ENCODE measurements at regions not wholly inside any gene's neighbourhood (a gene's known extent, or its start where the extent isn't known, plus 50 kb on each side); places are given as distances from the start of the nearest gene placed in this dataset.

DNA sequence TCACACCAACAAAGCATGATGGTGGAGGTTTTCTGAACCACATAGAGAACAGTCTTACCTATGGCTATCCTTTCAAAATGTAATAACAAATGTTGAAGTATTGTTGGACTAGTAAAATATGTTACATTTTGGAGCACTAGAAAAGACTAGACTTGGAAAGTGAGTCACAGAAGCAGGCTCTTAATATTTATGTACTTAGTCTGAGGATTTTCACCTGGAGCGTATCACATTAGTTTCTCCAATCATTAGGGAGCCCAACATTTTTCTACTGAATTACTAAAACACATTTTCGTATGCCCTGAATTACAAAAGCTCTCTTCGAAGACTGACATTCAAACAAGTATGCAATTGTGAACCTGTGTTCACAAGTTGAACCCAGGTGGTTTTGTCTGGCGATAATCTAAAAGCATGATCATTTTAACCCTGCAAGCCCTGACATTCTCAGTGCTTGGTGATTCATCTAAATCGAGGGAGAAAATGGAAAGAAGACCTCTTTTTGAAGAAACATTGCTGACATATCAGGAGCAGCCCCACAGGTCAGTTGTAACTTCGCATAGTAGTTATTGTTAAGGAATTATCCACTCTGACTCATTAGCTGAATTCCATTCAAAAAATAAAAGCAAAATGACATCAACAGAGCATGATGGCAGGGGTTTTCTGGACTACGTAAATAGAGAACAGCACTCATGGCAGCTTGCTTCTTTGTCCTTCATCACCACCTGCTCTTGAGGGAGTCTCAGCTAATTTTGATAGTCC lies 679.8 kb upstream of the NECTIN3 start:
- DNase-seq: no peak
- WGBS, 3 donors: 88 to 93% (median 88%) methylated on average over 7 of the region's 7 CpGs
- no peak for FAIRE-seq
- H3K36me3 ChIP-seq (ENCODE audit: control insufficient read depth in 3 of 3, insufficient read depth in 2 of 3, low read depth in 1 of 3, low read length in 3 of 3): no peaks in the 10 kb centered on the region
- no peaks in the 10 kb centered on the region for H3K27me3 ChIP-seq (ENCODE audit: control insufficient read depth in 3 of 3, insufficient read depth in 3 of 3, low read length in 3 of 3)
- H3K9me3 ChIP-seq (ENCODE audit: control insufficient read depth in 2 of 2, insufficient read depth in 1 of 2, low read depth in 1 of 2, low read length in 1 of 2): no peaks in the 10 kb centered on the region
- H3K4me1 ChIP-seq (ENCODE audit: control insufficient read depth in 3 of 3, insufficient read depth in 2 of 3, low read depth in 1 of 3, low read length in 2 of 3): no peaks in the 10 kb centered on the region
- H3K27ac ChIP-seq (ENCODE audit: low read depth in 1 of 3, low read length in 2 of 3): no peak overlapping the region
- no peak overlapping the region for H3K4me3 ChIP-seq (ENCODE audit: low read depth in 1 of 3, low read length in 3 of 3)

- Histone ChIP-seq H3K27me3 (ENCODE audit: control insufficient read depth in 3 of 3, insufficient read depth in 3 of 3, low read length in 3 of 3) (no peaks in the 10 kb centered on the region), H3K36me3 (ENCODE audit: control insufficient read depth in 3 of 3, insufficient read depth in 2 of 3, low read depth in 1 of 3, low read length in 3 of 3) (no peaks in the 10 kb centered on the region), H3K27ac (ENCODE audit: low read depth in 1 of 3, low read length in 2 of 3) (no peak overlapping the region), H3K4me1 (ENCODE audit: control insufficient read depth in 3 of 3, insufficient read depth in 2 of 3, low read depth in 1 of 3, low read length in 2 of 3) (no peaks in the 10 kb centered on the region), H3K4me3 (ENCODE audit: low read depth in 1 of 3, low read length in 3 of 3) (no peak overlapping the region), H3K9me3 (ENCODE audit: control insufficient read depth in 2 of 2, insufficient read depth in 1 of 2, low read depth in 1 of 2, low read length in 1 of 2) (no peaks in the 10 kb centered on the region)
- 38 to 80% (median 52%) methylated on average over 2 of the region's 2 CpGs for WGBS, 3 donors
- no peak for FAIRE-seq
- no peak for DNase-seq
Observed at GRCh38 chr3:110393941-110394340, 677.7 kb upstream of the NECTIN3 start.

- Histone ChIP-seq H3K9me3 (ENCODE audit: control insufficient read depth in 2 of 2, insufficient read depth in 1 of 2, low read depth in 1 of 2, low read length in 1 of 2) (peaks cover 0 to 2% of the 10 kb centered on the region in 2 donors), H3K36me3 (ENCODE audit: control insufficient read depth in 3 of 3, insufficient read depth in 2 of 3, low read depth in 1 of 3, low read length in 3 of 3) (no peaks in the 10 kb centered on the region), H3K4me1 (ENCODE audit: control insufficient read depth in 3 of 3, insufficient read depth in 2 of 3, low read depth in 1 of 3, low read length in 2 of 3) (no peaks in the 10 kb centered on the region), H3K27ac (ENCODE audit: low read depth in 1 of 3, low read length in 2 of 3) (no peak overlapping the region), H3K27me3 (ENCODE audit: control insufficient read depth in 3 of 3, insufficient read depth in 3 of 3, low read length in 3 of 3) (no peaks in the 10 kb centered on the region), H3K4me3 (ENCODE audit: low read depth in 1 of 3, low read length in 3 of 3) (no peak overlapping the region)
- WGBS, 3 donors: 15 to 36% (median 18%) methylated on average over 1 of the region's 1 CpG
- FAIRE-seq (no peak), DNase-seq (peak in 1 of 2 donors; percentile 6)
Observed at GRCh38 chr3:110397115-110397514, 674.5 kb upstream of the NECTIN3 start.

- WGBS, 3 donors: 80 to 86% (median 81%) methylated on average over 2 of the region's 2 CpGs
- FAIRE-seq: no peak
Observed at GRCh38 chr3:110400315-110400714, 671.3 kb upstream of the NECTIN3 start.

DNA sequence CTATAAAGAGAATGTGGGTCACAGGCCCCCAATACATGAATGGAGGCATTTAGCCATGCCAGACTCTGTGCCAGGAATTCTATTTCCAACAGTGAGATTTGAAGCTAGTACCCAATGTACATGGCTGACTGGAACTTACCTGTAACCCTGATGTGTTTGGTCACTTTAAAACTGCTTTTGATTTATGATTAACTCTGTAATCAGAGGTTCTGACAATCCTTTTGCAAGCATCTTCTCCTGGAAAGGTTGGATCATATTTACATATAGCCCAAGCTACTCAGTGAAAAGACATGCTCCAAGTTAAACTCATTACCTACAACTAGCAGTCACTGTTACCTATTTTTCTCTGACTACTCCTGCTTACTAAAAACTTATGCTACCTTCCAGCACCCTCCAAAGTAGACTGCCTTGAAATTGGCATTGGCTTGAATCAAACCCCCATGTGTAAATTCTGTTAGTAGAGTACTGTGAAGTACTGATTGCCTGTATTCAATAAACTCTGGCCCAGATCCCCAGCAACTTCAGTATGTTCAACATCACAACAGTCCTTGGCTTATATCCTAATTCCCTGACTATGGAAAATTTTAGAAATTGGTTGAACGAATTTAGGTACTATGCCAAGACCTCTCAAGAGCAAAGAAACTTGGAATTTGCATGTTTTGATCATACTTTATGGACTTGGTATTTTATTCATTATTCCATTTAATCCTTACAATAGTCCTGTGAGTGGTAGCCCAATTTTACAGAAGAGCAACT lies 665.6 kb upstream of the NECTIN3 start:
- no peaks in the 10 kb centered on the region for H3K4me1 ChIP-seq (ENCODE audit: control insufficient read depth in 3 of 3, insufficient read depth in 2 of 3, low read depth in 1 of 3, low read length in 2 of 3)
- no peaks in the 10 kb centered on the region for H3K36me3 ChIP-seq (ENCODE audit: control insufficient read depth in 3 of 3, insufficient read depth in 2 of 3, low read depth in 1 of 3, low read length in 3 of 3)
- H3K27ac ChIP-seq (ENCODE audit: low read depth in 1 of 3, low read length in 2 of 3): no peak overlapping the region
- FAIRE-seq (no peak), DNase-seq (no peak)
- H3K4me3 ChIP-seq (ENCODE audit: low read depth in 1 of 3, low read length in 3 of 3): no peak overlapping the region
- no peaks in the 10 kb centered on the region for H3K27me3 ChIP-seq (ENCODE audit: control insufficient read depth in 3 of 3, insufficient read depth in 3 of 3, low read length in 3 of 3)
- 56 to 91% (median 68%) methylated on average over 1 of the region's 1 CpG for WGBS, 3 donors
- no peaks in the 10 kb centered on the region for H3K9me3 ChIP-seq (ENCODE audit: control insufficient read depth in 2 of 2, insufficient read depth in 1 of 2, low read depth in 1 of 2, low read length in 1 of 2)

More at GRCh38 chr3:110400315-110400714, 671.3 kb upstream of the NECTIN3 start:
- Histone ChIP-seq H3K4me1 (ENCODE audit: control insufficient read depth in 3 of 3, insufficient read depth in 2 of 3, low read depth in 1 of 3, low read length in 2 of 3) (no peaks in the 10 kb centered on the region), H3K27me3 (ENCODE audit: control insufficient read depth in 3 of 3, insufficient read depth in 3 of 3, low read length in 3 of 3) (no peaks in the 10 kb centered on the region), H3K9me3 (ENCODE audit: control insufficient read depth in 2 of 2, insufficient read depth in 1 of 2, low read depth in 1 of 2, low read length in 1 of 2) (peaks cover 0 to 2% of the 10 kb centered on the region in 2 donors), H3K27ac (ENCODE audit: low read depth in 1 of 3, low read length in 2 of 3) (no peak overlapping the region), H3K4me3 (ENCODE audit: low read depth in 1 of 3, low read length in 3 of 3) (no peak overlapping the region), H3K36me3 (ENCODE audit: control insufficient read depth in 3 of 3, insufficient read depth in 2 of 3, low read depth in 1 of 3, low read length in 3 of 3) (no peaks in the 10 kb centered on the region)
- no peak for DNase-seq

DNA sequence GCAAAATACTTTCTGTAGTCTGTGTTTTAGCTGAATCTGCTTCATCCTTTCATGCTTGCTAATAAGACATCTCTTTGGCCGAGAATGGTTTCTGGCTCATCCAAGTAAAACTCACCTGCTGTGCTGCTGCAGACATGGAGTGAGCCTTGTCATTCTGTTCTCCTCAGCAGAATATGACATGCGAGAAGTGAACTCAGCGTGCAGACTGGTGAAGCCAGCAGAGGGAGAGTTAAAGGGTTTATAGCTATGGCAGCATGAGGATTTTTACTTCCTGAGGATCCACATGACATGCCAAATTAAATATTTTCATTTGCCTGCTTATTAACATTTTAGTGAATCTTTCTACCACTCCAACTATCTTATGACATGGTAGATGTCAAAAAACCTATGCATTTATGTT lies 658.4 kb upstream of the NECTIN3 start:
- WGBS, 3 donors: 88 to 97% (median 97%) methylated on average over 3 of the region's 3 CpGs
- Histone ChIP-seq H3K9me3 (ENCODE audit: control insufficient read depth in 2 of 2, insufficient read depth in 1 of 2, low read depth in 1 of 2, low read length in 1 of 2) (no peaks in the 10 kb centered on the region), H3K27me3 (ENCODE audit: control insufficient read depth in 3 of 3, insufficient read depth in 3 of 3, low read length in 3 of 3) (no peaks in the 10 kb centered on the region), H3K27ac (ENCODE audit: low read depth in 1 of 3, low read length in 2 of 3) (no peak overlapping the region), H3K4me3 (ENCODE audit: low read depth in 1 of 3, low read length in 3 of 3) (no peak overlapping the region), H3K4me1 (ENCODE audit: control insufficient read depth in 3 of 3, insufficient read depth in 2 of 3, low read depth in 1 of 3, low read length in 2 of 3) (no peaks in the 10 kb centered on the region), H3K36me3 (ENCODE audit: control insufficient read depth in 3 of 3, insufficient read depth in 2 of 3, low read depth in 1 of 3, low read length in 3 of 3) (no peaks in the 10 kb centered on the region)
- DNase-seq (no peak), FAIRE-seq (no peak)

- no peaks in the 10 kb centered on the region for H3K9me3 ChIP-seq (ENCODE audit: control insufficient read depth in 2 of 2, insufficient read depth in 1 of 2, low read depth in 1 of 2, low read length in 1 of 2)
- DNase-seq (no peak), FAIRE-seq (no peak)
- H3K4me1 ChIP-seq (ENCODE audit: control insufficient read depth in 3 of 3, insufficient read depth in 2 of 3, low read depth in 1 of 3, low read length in 2 of 3): no peaks in the 10 kb centered on the region
- H3K27me3 ChIP-seq (ENCODE audit: control insufficient read depth in 3 of 3, insufficient read depth in 3 of 3, low read length in 3 of 3): no peaks in the 10 kb centered on the region
- whole genome bisulfite sequencing, 3 donors: 53 to 64% (median 59%) methylated on average over 4 of the region's 4 CpGs
- H3K4me3 ChIP-seq (ENCODE audit: low read depth in 1 of 3, low read length in 3 of 3): no peak overlapping the region
- no peaks in the 10 kb centered on the region for H3K36me3 ChIP-seq (ENCODE audit: control insufficient read depth in 3 of 3, insufficient read depth in 2 of 3, low read depth in 1 of 3, low read length in 3 of 3)
- no peak overlapping the region for H3K27ac ChIP-seq (ENCODE audit: low read depth in 1 of 3, low read length in 2 of 3)
Observed at GRCh38 chr3:110413807-110414748, 657.5 kb upstream of the NECTIN3 start.

DNA sequence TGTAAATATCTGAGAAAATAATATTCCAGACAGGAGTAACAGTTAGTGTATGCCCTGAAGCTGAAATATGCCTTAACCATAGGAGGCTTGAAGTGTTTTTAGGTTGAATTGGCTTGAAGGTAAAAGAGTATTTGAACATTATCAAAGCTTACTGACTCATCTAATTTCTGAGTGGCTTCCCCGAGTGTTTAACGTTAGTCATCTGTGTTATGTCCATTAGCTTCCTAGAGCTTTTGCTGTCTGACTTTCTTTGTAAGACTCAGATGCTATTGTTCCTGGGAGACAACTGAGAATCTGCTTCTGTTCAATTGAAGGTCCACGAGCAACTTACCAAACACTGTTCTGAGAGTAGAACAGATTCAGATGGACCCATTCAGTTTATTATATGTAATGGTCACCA lies 656.8 kb upstream of the NECTIN3 start:
- no peak for FAIRE-seq
- no peak overlapping the region for H3K27ac ChIP-seq (ENCODE audit: low read depth in 1 of 3, low read length in 2 of 3)
- WGBS, 3 donors: 83 to 94% (median 90%) methylated on average over 3 of the region's 3 CpGs

More for the DNA sequence above, 656.8 kb upstream of the NECTIN3 start:
- no peaks in the 10 kb centered on the region for H3K36me3 ChIP-seq (ENCODE audit: control insufficient read depth in 3 of 3, insufficient read depth in 2 of 3, low read depth in 1 of 3, low read length in 3 of 3)
- no peaks in the 10 kb centered on the region for H3K27me3 ChIP-seq (ENCODE audit: control insufficient read depth in 3 of 3, insufficient read depth in 3 of 3, low read length in 3 of 3)
- H3K9me3 ChIP-seq (ENCODE audit: control insufficient read depth in 2 of 2, insufficient read depth in 1 of 2, low read depth in 1 of 2, low read length in 1 of 2): no peaks in the 10 kb centered on the region
- no peaks in the 10 kb centered on the region for H3K4me1 ChIP-seq (ENCODE audit: control insufficient read depth in 3 of 3, insufficient read depth in 2 of 3, low read depth in 1 of 3, low read length in 2 of 3)
- no peak for DNase-seq
- H3K4me3 ChIP-seq (ENCODE audit: low read depth in 1 of 3, low read length in 3 of 3): no peak overlapping the region

Data from small intestine (tissue), 7 donors.